Activated naive CD4-positive, alpha-beta T cell treated with anti-CD3 and anti-CD28 coated beads, Interleukin-2, amount 10 ng/mL, durations not matched to agents 7 days and 5 days (primary cell): ENCODE measurements at regions not wholly inside any gene's neighbourhood (a gene's known extent, or its start where the extent isn't known, plus 50 kb on each side); places are given as distances from the start of the nearest gene placed in this dataset.
"Not testable (repeated sequence)": the region's sequence is repeated elsewhere in the genome, so short reads cannot be mapped to it uniquely, and the experiment has no call there.

ENCODE experiments used
- CTCF ChIA-PET: fragments of 350-600 bp; sonication (Branson Sonifier 250); formaldehyde crosslinking; loops from one replicate; lab custom pipeline; 2021; ENCODE audit warnings: antibody characterized with exemption; lab: Charles Lee
- DNase-seq: peaks from one replicate; pipeline ENCODE4 v3.0.0-alpha.2; 2020
- H3K27ac Mint-ChIP-seq: one replicate; pipeline ENCODE4 v1.8.0; 2021; ENCODE audit warnings: mild to moderate bottlenecking, moderate library complexity, mixed read lengths
- H3K27me3 Mint-ChIP-seq: one replicate; pipeline ENCODE4 v1.8.0; 2021; ENCODE audit warnings: mild to moderate bottlenecking, mixed read lengths
- H3K36me3 Mint-ChIP-seq: one replicate; pipeline ENCODE4 v1.8.0; 2021; ENCODE audit warnings: mixed read lengths
- H3K4me1 Mint-ChIP-seq: one replicate; pipeline ENCODE4 v1.8.0; 2021; ENCODE audit warnings: mixed read lengths
- H3K4me3 Mint-ChIP-seq: one replicate; pipeline ENCODE4 v1.8.0; 2021; ENCODE audit warnings: mild to moderate bottlenecking, moderate library complexity, mixed read lengths
- H3K9me3 Mint-ChIP-seq: one replicate; pipeline ENCODE4 v1.8.0; 2021; ENCODE audit warnings: mixed read lengths

GRCh38 chr2:138235041-138235440 is 266.5 kb upstream of the SPOPL start:
- H3K27me3 Mint-ChIP-seq: no peaks in the 10 kb centered on the region
- H3K27ac Mint-ChIP-seq: no peak overlapping the region
- H3K4me1 Mint-ChIP-seq: no peaks in the 10 kb centered on the region
- no peaks in the 10 kb centered on the region for H3K36me3 Mint-ChIP-seq
- H3K9me3 Mint-ChIP-seq: no peaks in the 10 kb centered on the region
- H3K4me3 Mint-ChIP-seq: no peak overlapping the region
- CTCF ChIA-PET: no interaction called here
- no peak for DNase-seq

- no peaks in the 10 kb centered on the region for H3K27me3 Mint-ChIP-seq
- H3K4me1 Mint-ChIP-seq: no peaks in the 10 kb centered on the region
Observed at GRCh38 chr2:138236142-138236541, 265.4 kb upstream of the SPOPL start.

GRCh38 chr2:138237667-138238384 is 263.7 kb upstream of the SPOPL start:
- H3K9me3 Mint-ChIP-seq: no peaks in the 10 kb centered on the region
- no peak overlapping the region for H3K4me3 Mint-ChIP-seq
- no peaks in the 10 kb centered on the region for H3K27me3 Mint-ChIP-seq
- no peaks in the 10 kb centered on the region for H3K36me3 Mint-ChIP-seq
- no peak for DNase-seq
- H3K4me1 Mint-ChIP-seq: no peaks in the 10 kb centered on the region
- no peak overlapping the region for H3K27ac Mint-ChIP-seq
- CTCF ChIA-PET: no interaction called here

More at GRCh38 chr2:138236142-138236541, 265.4 kb upstream of the SPOPL start:
- CTCF ChIA-PET: no interaction called here
- H3K4me3 Mint-ChIP-seq: no peak overlapping the region
- H3K36me3 Mint-ChIP-seq: no peaks in the 10 kb centered on the region
- no peak overlapping the region for H3K27ac Mint-ChIP-seq
- no peak for DNase-seq
- no peaks in the 10 kb centered on the region for H3K9me3 Mint-ChIP-seq

- Mint-ChIP-seq H3K27me3 (no peaks in the 10 kb centered on the region), H3K9me3 (no peaks in the 10 kb centered on the region), H3K4me3 (no peak overlapping the region), H3K27ac (no peak overlapping the region), H3K4me1 (no peaks in the 10 kb centered on the region), H3K36me3 (no peaks in the 10 kb centered on the region)
- DNase-seq: no peak
- CTCF ChIA-PET: no interaction called here
Observed at GRCh38 chr2:138238908-138239307, 262.7 kb upstream of the SPOPL start.

DNA sequence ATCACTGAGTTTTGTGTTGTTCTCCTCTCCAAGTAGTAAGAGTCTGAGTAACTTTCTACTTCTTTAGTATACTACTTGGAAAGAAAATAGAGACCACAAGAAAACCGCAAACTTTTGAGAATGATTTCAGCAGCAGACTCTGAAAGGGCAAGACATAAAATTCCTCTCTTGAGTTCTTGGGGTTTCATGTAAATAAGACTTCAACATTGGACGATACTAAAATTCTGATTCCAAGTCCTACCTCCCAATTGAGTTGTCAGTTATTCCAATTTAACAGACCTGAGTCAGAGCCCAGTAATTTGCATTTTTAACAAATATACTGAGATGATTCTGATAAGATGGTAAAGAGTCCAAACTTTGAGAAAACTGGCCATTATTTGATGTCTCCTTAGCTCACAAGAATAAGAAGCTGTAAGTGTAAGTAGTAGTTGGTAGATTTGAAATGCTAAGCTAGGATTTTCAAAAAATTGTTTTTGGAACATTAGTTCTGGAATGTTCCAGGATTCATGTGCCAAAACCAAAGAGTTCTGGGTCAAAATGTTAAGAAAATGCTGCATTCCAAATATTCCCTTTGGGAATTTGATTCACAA is 261.6 kb upstream of the SPOPL start:
- CTCF ChIA-PET: no interaction called here

DNA sequence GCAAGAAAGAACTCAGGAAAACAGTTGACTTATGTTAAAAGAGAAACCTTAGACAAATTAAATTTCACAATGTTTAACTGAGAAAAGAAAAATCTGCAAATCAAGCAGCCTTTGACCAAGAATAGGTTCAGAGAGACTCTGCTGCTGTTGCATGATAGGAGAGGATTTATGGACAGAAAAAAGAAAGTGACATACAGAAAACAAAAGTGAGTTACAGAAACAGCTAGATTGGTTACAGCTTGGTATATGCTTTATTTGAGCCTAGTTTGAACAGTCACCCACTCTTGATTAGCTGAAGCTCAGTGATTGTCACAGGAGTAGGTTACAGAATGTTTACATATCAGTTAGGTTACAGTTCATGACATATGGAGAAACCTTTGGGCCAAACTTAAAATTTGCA is 258.2 kb upstream of the SPOPL start:
- no peaks in the 10 kb centered on the region for H3K9me3 Mint-ChIP-seq
- H3K27ac Mint-ChIP-seq: no peak overlapping the region
- H3K4me1 Mint-ChIP-seq: no peaks in the 10 kb centered on the region
- no peak overlapping the region for H3K4me3 Mint-ChIP-seq
- H3K36me3 Mint-ChIP-seq: no peaks in the 10 kb centered on the region
- no peak for DNase-seq
- no peaks in the 10 kb centered on the region for H3K27me3 Mint-ChIP-seq
- CTCF ChIA-PET: no interaction called here

More for the DNA sequence above, 261.6 kb upstream of the SPOPL start:
- H3K27ac Mint-ChIP-seq: no peak overlapping the region
- H3K4me3 Mint-ChIP-seq: no peak overlapping the region
- H3K4me1 Mint-ChIP-seq: no peaks in the 10 kb centered on the region
- no peaks in the 10 kb centered on the region for H3K9me3 Mint-ChIP-seq
- no peak for DNase-seq
- no peaks in the 10 kb centered on the region for H3K27me3 Mint-ChIP-seq
- H3K36me3 Mint-ChIP-seq: no peaks in the 10 kb centered on the region

DNA sequence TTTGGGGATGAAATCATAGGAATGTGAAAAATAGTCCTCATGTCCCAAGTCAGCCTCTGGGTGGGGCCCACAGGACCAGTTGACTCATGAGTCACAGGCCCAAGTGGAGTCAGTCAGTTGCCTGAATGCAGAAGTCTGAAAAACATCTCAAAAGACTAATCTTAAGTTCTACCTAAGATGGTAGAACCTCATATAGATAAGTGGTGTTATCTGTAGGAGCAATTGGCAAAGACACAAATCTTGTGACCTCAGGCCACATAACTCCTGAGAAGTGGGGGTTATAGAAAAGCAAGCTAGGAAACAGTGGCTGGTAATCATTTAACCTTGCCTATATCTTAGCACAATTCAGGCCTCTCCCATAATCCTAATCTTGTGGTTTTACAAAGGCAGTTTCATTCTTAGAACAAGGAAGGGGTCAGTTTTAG is 257.1 kb upstream of the SPOPL start:
- H3K36me3 Mint-ChIP-seq: no peaks in the 10 kb centered on the region
- no peak overlapping the region for H3K27ac Mint-ChIP-seq
- no peak overlapping the region for H3K4me3 Mint-ChIP-seq
- H3K4me1 Mint-ChIP-seq: no peaks in the 10 kb centered on the region
- no peak for DNase-seq
- no peaks in the 10 kb centered on the region for H3K9me3 Mint-ChIP-seq
- CTCF ChIA-PET: no interaction called here
- no peaks in the 10 kb centered on the region for H3K27me3 Mint-ChIP-seq

DNA sequence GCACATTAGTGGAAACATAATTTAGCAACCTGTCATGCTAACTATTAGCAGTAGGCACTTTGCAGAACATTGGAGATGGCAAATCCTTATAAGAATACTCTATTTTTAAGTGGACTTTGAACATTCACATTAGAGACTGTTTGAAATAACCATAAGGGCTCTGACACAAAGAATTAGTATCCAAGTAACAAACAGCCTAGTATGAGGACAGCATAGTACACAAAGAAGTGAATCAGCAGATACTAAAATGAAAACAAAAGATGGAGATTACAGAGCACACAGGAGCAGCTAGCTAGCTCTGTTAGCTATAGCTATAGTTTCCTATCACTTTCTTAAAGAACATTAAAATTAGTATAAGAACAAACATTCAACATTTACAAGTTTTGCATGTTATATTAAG is 256.3 kb upstream of the SPOPL start:
- no peaks in the 10 kb centered on the region for H3K36me3 Mint-ChIP-seq
- H3K27me3 Mint-ChIP-seq: no peaks in the 10 kb centered on the region
- no peak overlapping the region for H3K27ac Mint-ChIP-seq
- CTCF ChIA-PET: no interaction called here
- H3K4me1 Mint-ChIP-seq: no peaks in the 10 kb centered on the region
- no peak overlapping the region for H3K4me3 Mint-ChIP-seq
- no peaks in the 10 kb centered on the region for H3K9me3 Mint-ChIP-seq
- no peak for DNase-seq

- H3K4me3 Mint-ChIP-seq: no peak overlapping the region
- CTCF ChIA-PET: no interaction called here
Observed at GRCh38 chr2:138247302-138247701, 254.3 kb upstream of the SPOPL start.

DNA sequence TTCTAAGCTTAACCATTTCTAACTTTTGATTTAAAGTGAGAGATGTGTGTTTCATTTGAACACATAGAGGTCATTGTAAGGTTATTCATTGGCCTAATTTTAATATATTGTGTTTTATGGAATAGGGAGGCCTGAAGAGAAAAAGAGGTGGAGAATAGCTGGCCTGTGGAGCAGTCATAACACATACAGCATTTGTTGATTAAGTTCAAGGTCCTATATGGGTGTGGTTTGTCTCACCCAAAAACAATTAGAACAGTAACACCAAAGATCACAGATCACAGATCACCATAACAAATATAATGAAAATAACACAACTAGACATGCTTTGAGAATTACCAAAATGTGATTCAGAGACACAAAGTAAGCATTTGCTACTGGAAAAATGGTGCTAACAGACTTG is 252.4 kb upstream of the SPOPL start:
- H3K27me3 Mint-ChIP-seq: no peaks in the 10 kb centered on the region
- no peaks in the 10 kb centered on the region for H3K4me1 Mint-ChIP-seq
- no peaks in the 10 kb centered on the region for H3K36me3 Mint-ChIP-seq
- peaks cover 1% of the 10 kb centered on the region for H3K9me3 Mint-ChIP-seq
- CTCF ChIA-PET: no interaction called here
- no peak for DNase-seq
- no peak overlapping the region for H3K27ac Mint-ChIP-seq
- H3K4me3 Mint-ChIP-seq: no peak overlapping the region

More at GRCh38 chr2:138247302-138247701, 254.3 kb upstream of the SPOPL start:
- Mint-ChIP-seq H3K9me3 (no peaks in the 10 kb centered on the region), H3K27me3 (no peaks in the 10 kb centered on the region), H3K27ac (no peak overlapping the region), H3K36me3 (no peaks in the 10 kb centered on the region), H3K4me1 (no peaks in the 10 kb centered on the region)
- DNase-seq: no peak

GRCh38 chr2:138250843-138251320 is 250.7 kb upstream of the SPOPL start:
- H3K4me3 Mint-ChIP-seq, H3K4me1 Mint-ChIP-seq, DNase-seq, H3K27me3 Mint-ChIP-seq, H3K9me3 Mint-ChIP-seq, CTCF ChIA-PET, H3K27ac Mint-ChIP-seq, H3K36me3 Mint-ChIP-seq: not testable (repeated sequence)

DNA sequence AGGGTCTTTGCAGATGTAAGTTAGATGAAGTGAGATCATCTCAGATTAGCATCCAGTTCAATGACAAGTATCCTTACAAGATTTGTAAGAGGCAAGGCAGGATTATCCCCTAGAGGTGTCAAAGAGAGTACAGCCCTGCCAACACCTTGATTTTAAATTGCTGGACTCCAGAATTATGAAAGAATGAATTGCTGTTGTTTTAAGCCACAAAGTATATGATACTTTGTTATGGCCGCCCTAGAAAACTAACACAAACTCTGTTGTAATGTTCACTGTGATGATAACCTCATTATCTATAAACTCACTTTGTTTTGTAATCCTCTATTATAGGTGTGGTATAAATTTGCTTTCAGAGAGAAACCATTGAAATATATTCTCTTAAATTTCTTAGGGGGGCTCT is 249.0 kb upstream of the SPOPL start:
- CTCF ChIA-PET: no interaction called here
- no peak overlapping the region for H3K27ac Mint-ChIP-seq
- no peak for DNase-seq
- peaks cover 2% of the 10 kb centered on the region for H3K9me3 Mint-ChIP-seq
- H3K4me1 Mint-ChIP-seq: no peaks in the 10 kb centered on the region
- no peaks in the 10 kb centered on the region for H3K27me3 Mint-ChIP-seq
- no peaks in the 10 kb centered on the region for H3K36me3 Mint-ChIP-seq
- no peak overlapping the region for H3K4me3 Mint-ChIP-seq

- no peaks in the 10 kb centered on the region for H3K36me3 Mint-ChIP-seq
- H3K27ac Mint-ChIP-seq: no peak overlapping the region
- no peak for DNase-seq
- H3K4me1 Mint-ChIP-seq: no peaks in the 10 kb centered on the region
- H3K9me3 Mint-ChIP-seq: peaks cover 2% of the 10 kb centered on the region
- H3K4me3 Mint-ChIP-seq: no peak overlapping the region
- CTCF ChIA-PET: no interaction called here
- H3K27me3 Mint-ChIP-seq: no peaks in the 10 kb centered on the region
Observed at GRCh38 chr2:138255670-138256069, 245.9 kb upstream of the SPOPL start.

DNA sequence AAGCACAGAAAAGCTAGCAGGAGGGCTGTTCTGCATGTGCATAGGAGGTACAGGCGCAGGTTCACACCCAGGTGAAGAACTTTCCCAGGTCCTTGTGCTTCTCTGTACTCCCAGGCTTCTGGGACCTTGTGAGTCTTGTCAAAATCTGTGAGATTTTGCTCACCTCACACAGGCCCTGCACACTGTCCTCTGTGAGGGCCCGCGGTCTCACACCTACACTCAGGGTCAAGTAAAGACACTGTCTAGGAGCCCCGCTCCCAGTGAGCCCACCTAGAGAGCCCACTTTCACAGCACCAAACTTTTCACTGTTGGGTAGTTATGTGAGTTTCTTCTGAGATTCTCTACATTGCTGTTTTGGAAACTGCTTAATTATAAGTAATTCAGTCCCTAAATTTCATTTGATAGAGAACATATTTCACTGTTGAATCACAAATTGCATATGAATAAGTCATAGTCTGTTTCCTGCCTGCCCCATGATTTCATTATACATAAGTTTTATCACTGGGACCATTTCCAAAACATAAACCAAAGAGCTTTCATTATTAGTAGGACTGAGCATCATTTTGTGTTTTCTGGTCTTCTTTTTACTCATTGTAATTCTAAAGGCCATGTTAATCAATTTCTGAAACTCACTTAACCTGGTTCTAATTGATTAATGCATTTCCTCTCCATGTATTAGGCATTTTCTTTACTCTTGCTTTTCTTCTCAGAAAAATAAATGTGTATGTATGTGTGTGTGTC is 234.2 kb upstream of the SPOPL start:
- CTCF ChIA-PET: no interaction called here
- DNase-seq: no peak
- Mint-ChIP-seq H3K27ac (no peak overlapping the region), H3K4me3 (no peak overlapping the region), H3K4me1 (no peaks in the 10 kb centered on the region), H3K27me3 (no peaks in the 10 kb centered on the region), H3K36me3 (no peaks in the 10 kb centered on the region), H3K9me3 (peaks cover 3% of the 10 kb centered on the region)

DNA sequence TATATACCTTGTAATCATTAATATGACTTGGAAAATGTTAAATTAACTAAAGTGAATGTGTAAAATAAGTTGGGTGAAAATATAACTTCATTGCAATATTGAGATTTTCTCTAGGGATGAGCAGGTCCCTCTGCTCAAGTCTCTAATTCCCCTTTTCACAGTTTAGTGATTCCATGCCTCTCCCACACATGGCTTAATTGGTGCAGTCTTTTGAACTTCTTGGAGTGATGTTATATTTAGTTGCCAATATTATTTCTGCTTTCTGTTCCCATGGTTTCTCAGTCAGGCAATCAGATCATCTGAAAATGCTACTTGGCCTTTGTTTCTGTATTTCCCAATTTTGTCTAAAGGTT is 233.7 kb upstream of the SPOPL start:
- no peaks in the 10 kb centered on the region for H3K4me1 Mint-ChIP-seq
- no peaks in the 10 kb centered on the region for H3K36me3 Mint-ChIP-seq
- H3K4me3 Mint-ChIP-seq: no peak overlapping the region
- peaks cover 5% of the 10 kb centered on the region for H3K9me3 Mint-ChIP-seq
- H3K27ac Mint-ChIP-seq: no peak overlapping the region
- no peak for DNase-seq
- CTCF ChIA-PET: no interaction called here
- H3K27me3 Mint-ChIP-seq: no peaks in the 10 kb centered on the region
